Breast epithelium (tissue), 4 donors: ENCODE measurements at regions not wholly inside any gene's neighbourhood (a gene's known extent, or its start where the extent isn't known, plus 50 kb on each side); places are given as distances from the start of the nearest gene placed in this dataset.

Experiments
- DNase-seq, 2 donors: peaks; one replicate each; pipeline ENCODE4 v3.0.0-alpha.2; 2019; ENCODE audit warnings: low spot score in 2 of 2
- H3K27ac ChIP-seq, 2 donors: fragments of 200-600 bp; sonication (generic) in 1 of 2; one replicate each; pipeline ENCODE4 v1.5.1; 2016 to 2019; ENCODE audit warnings: mild to moderate bottlenecking in 1 of 2
- H3K27me3 ChIP-seq, 2 donors: fragments of 200-600 bp; sonication (generic) in 1 of 2; one replicate each; pipeline versions ENCODE4 v1.5.1 to v1.6.0; 2017 to 2019; ENCODE audit warnings: control low read depth in 1 of 2, mild to moderate bottlenecking in 1 of 2
- H3K36me3 ChIP-seq: fragments of 200-600 bp; one replicate; pipeline ENCODE4 v1.5.1; 2019
- H3K4me1 ChIP-seq, 2 donors: fragments of 200-600 bp; sonication (generic); one replicate each; pipeline ENCODE4 v1.5.1; 2016 to 2019; ENCODE audit warnings: control low read depth in 1 of 2
- H3K4me3 ChIP-seq, 3 donors: fragments of 200-600 bp; sonication (generic); 1 replicate in 2 of 3; 2 replicates in 1 of 3; pipeline ENCODE4 v1.5.1; 2016 to 2019; ENCODE audit warnings: mild to moderate bottlenecking in 3 of 3, moderate library complexity in 2 of 3
- H3K9me3 ChIP-seq, 2 donors: fragments of 200-600 bp; sonication (generic) in 1 of 2; one replicate each; pipeline ENCODE4 v1.5.1; 2016 to 2019; ENCODE audit warnings: control low read depth in 1 of 2
- CTCF ChIP-seq, 3 donors: fragments of 450-650 bp; IDR thresholded peaks; one replicate each; pipeline ENCODE4 v1.5.1; 2016 to 2017; ENCODE audit warnings: antibody characterized with exemption in 3 of 3, mild to moderate bottlenecking in 3 of 3, moderate library complexity in 3 of 3
- POLR2A ChIP-seq: fragments of 450-650 bp; IDR thresholded peaks from one replicate; pipeline ENCODE4 v1.6.1; 2016; ENCODE audit warnings: antibody characterized with exemption, mild to moderate bottlenecking, moderate library complexity
- POLR2AphosphoS5 ChIP-seq, 3 donors: sonication (generic); formaldehyde crosslinking; IDR thresholded peaks; one replicate each; pipeline ENCODE4 v1.6.1; 2017; ENCODE audit warnings: antibody characterized with exemption in 3 of 3
- intact Hi-C: fragments of 100-400 bp; cut with DNase I; formaldehyde crosslinking; loops from one replicate; pipeline ENCODE4 v1.15.1; 2023; ENCODE audit warnings: low total_unique reads

GRCh38 chr6:165814679-165815078 is 151.6 kb upstream of the PDE10A start:
- Histone ChIP-seq H3K4me1 (no peaks in the 10 kb centered on the region), H3K27ac (no peak overlapping the region), H3K36me3 (no peaks in the 10 kb centered on the region), H3K9me3 (peaks cover 3 to 4% of the 10 kb centered on the region in 2 donors), H3K27me3 (no peaks in the 10 kb centered on the region), H3K4me3 (no peak overlapping the region)
- DNase-seq: no peak
- TF ChIP-seq CTCF (IDR thresholded peaks at IDR 0.05) (no peak), POLR2AphosphoS5 (IDR thresholded peaks at IDR 0.05) (no peak), POLR2A (no peak)
- intact Hi-C loops: no loop called here

GRCh38 chr6:165811512-165811911 is 148.5 kb upstream of the PDE10A start:
- Histone ChIP-seq H3K9me3 (peaks cover 7 to 15% of the 10 kb centered on the region in 2 donors), H3K36me3 (no peaks in the 10 kb centered on the region), H3K27me3 (no peaks in the 10 kb centered on the region), H3K4me3 (no peak overlapping the region), H3K4me1 (no peaks in the 10 kb centered on the region), H3K27ac (no peak overlapping the region)
- intact Hi-C loops: no loop called here
- TF ChIP-seq POLR2AphosphoS5 (IDR thresholded peaks at IDR 0.05) (no peak), POLR2A (no peak), CTCF (IDR thresholded peaks at IDR 0.05) (no peak)
- DNase-seq: no peak

- DNase-seq: no peak
- intact Hi-C loops: no loop called here
- Histone ChIP-seq H3K27me3 (peaks cover 0 to 13% of the 10 kb centered on the region in 2 donors), H3K36me3 (no peaks in the 10 kb centered on the region), H3K9me3 (peaks cover 7 to 15% of the 10 kb centered on the region in 2 donors), H3K4me3 (no peak overlapping the region), H3K27ac (peak overlapping the region in 1 of 2 donors; percentile 19), H3K4me1 (no peaks in the 10 kb centered on the region)
- TF ChIP-seq POLR2A (no peak), CTCF (IDR thresholded peaks at IDR 0.05) (no peak), POLR2AphosphoS5 (IDR thresholded peaks at IDR 0.05) (no peak)
Observed at GRCh38 chr6:165808021-165808420, 145.0 kb upstream of the PDE10A start.

- H3K27me3 ChIP-seq: peaks cover 0 to 13% of the 10 kb centered on the region in 2 donors
- H3K4me3 ChIP-seq: no peak overlapping the region
- no peaks in the 10 kb centered on the region for H3K36me3 ChIP-seq
- DNase-seq: no peak
- intact Hi-C loops: no loop called here
- peak overlapping the region in 1 of 2 donors; percentile 19 for H3K27ac ChIP-seq
- TF ChIP-seq CTCF (IDR thresholded peaks at IDR 0.05) (no peak), POLR2A (no peak), POLR2AphosphoS5 (IDR thresholded peaks at IDR 0.05) (no peak)
- H3K9me3 ChIP-seq: peaks cover 7 to 15% of the 10 kb centered on the region in 2 donors
- no peaks in the 10 kb centered on the region for H3K4me1 ChIP-seq
Observed at GRCh38 chr6:165807249-165807960, 144.4 kb upstream of the PDE10A start.

- no peak for DNase-seq
- no peaks in the 10 kb centered on the region for H3K36me3 ChIP-seq
- no peak overlapping the region for H3K27ac ChIP-seq
- H3K4me3 ChIP-seq: no peak overlapping the region
- TF ChIP-seq POLR2AphosphoS5 (IDR thresholded peaks at IDR 0.05) (no peak), POLR2A (no peak), CTCF (IDR thresholded peaks at IDR 0.05) (no peak)
- H3K9me3 ChIP-seq: peaks cover 7 to 15% of the 10 kb centered on the region in 2 donors
- intact Hi-C loops: no loop called here
- peaks cover 0 to 13% of the 10 kb centered on the region in 2 donors for H3K27me3 ChIP-seq
- no peaks in the 10 kb centered on the region for H3K4me1 ChIP-seq
Observed at GRCh38 chr6:165806126-165806810, 143.2 kb upstream of the PDE10A start.
